PFSK-1 (cell line): ENCODE measurements at regions not wholly inside any gene's neighbourhood (a gene's known extent, or its start where the extent isn't known, plus 50 kb on each side); places are given as distances from the start of the nearest gene placed in this dataset.

Source experiments
- POLR2AphosphoS5 ChIP-seq: IDR thresholded peaks from 2 replicates; pipeline ENCODE4 v1.6.1; 2012; ENCODE audit warnings: low read depth, mild to moderate bottlenecking, control low read depth, low read length, moderate library complexity
- SIN3A ChIP-seq: IDR thresholded peaks from 2 replicates; pipeline ENCODE4 v1.6.1; 2012; ENCODE audit warnings: mild to moderate bottlenecking, low read length, moderate library complexity, borderline replicate concordance; ENCODE audit not compliant: insufficient read depth
- TAF1 ChIP-seq: IDR thresholded peaks from 2 replicates; pipeline ENCODE4 v1.6.1; 2012; ENCODE audit warnings: low read length, control low read depth, borderline replicate concordance; ENCODE audit not compliant: insufficient read depth
- TF ChIP-seq, protein P1 (sequence below), 2 experiments: IDR thresholded peaks; 2 replicates each; pipeline versions ENCODE4 v1.6.1 to v1.8.0; 2011 to 2012; ENCODE audit warnings: low read depth in 2 of 2, low read length in 2 of 2, control low read depth in 1 of 2, inconsistent platforms in 1 of 2, mild to moderate bottlenecking in 1 of 2, moderate library complexity in 1 of 2; ENCODE audit not compliant: insufficient read depth in 1 of 2

DNA sequence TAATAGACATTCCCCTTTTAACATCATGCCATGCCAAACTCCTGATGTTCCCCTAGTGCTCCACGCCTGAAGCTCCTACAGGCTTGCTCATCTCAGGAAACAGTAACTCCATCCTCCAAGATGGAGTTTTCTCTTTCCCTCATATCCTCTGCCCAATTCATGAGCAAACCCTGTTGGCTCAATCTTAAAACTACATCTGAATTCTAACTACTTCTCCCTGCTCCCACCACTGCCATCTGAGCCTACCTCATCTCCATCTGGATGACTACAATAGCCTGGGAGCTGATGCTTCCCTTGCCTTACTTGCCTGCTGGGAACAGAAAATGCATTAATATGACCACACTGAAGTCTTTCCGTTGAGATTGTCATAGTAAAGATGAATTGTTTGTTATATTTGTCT is 271.7 kb upstream of the MKLN1 start:
- TF ChIP-seq, protein P1, sequence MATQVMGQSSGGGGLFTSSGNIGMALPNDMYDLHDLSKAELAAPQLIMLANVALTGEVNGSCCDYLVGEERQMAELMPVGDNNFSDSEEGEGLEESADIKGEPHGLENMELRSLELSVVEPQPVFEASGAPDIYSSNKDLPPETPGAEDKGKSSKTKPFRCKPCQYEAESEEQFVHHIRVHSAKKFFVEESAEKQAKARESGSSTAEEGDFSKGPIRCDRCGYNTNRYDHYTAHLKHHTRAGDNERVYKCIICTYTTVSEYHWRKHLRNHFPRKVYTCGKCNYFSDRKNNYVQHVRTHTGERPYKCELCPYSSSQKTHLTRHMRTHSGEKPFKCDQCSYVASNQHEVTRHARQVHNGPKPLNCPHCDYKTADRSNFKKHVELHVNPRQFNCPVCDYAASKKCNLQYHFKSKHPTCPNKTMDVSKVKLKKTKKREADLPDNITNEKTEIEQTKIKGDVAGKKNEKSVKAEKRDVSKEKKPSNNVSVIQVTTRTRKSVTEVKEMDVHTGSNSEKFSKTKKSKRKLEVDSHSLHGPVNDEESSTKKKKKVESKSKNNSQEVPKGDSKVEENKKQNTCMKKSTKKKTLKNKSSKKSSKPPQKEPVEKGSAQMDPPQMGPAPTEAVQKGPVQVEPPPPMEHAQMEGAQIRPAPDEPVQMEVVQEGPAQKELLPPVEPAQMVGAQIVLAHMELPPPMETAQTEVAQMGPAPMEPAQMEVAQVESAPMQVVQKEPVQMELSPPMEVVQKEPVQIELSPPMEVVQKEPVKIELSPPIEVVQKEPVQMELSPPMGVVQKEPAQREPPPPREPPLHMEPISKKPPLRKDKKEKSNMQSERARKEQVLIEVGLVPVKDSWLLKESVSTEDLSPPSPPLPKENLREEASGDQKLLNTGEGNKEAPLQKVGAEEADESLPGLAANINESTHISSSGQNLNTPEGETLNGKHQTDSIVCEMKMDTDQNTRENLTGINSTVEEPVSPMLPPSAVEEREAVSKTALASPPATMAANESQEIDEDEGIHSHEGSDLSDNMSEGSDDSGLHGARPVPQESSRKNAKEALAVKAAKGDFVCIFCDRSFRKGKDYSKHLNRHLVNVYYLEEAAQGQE (IDR thresholded peaks at IDR 0.05; ENCODE audit: insufficient read depth in 1 of 2, low read depth in 2 of 2, low read length in 2 of 2) = no peak
- TF ChIP-seq SIN3A (no peak), POLR2AphosphoS5 (no peak), TAF1 (no peak)
